ENCODE measurements at regions not wholly inside any gene's neighbourhood (a gene's known extent, or its start where the extent isn't known, plus 50 kb on each side); places are given as distances from the start of the nearest gene placed in this dataset.

GRCh38 chr6:15876406-15876805 is 213.6 kb upstream of the DTNBP1 start:
- Histone ChIP-seq H3K4me1 (peaks cover 0 to 25% (median 10%) of the 10 kb centered on the region in 4 donors), H3K27ac (no peak overlapping the region), H3K4me3 (no peak overlapping the region), H3K36me3 (no peaks in the 10 kb centered on the region), H3K27me3 (no peaks in the 10 kb centered on the region), H3K9me3 (no peaks in the 10 kb centered on the region)
- DNase-seq = no peak
- intact Hi-C loops (cut with DNase I; ENCODE audit: low total_unique reads) = no loop called here
- TF ChIP-seq EP300 (IDR thresholded peaks at IDR 0.05) = no peak
- TF ChIP-seq POLR2A (IDR thresholded peaks at IDR 0.05) = no peak
- no peak for TF ChIP-seq POLR2AphosphoS5 (IDR thresholded peaks at IDR 0.05)
- TF ChIP-seq CTCF (IDR thresholded peaks at IDR 0.05) = no peak
- WGBS, 5 donors = 24 to 37% (median 27%) methylated on average over 3 of the region's 3 CpGs

GRCh38 chr6:15875797-15876196 is 213.0 kb upstream of the DTNBP1 start:
- intact Hi-C loops (cut with DNase I; ENCODE audit: low total_unique reads) = no loop called here
- H3K27me3 ChIP-seq = no peaks in the 10 kb centered on the region
- TF ChIP-seq CTCF (IDR thresholded peaks at IDR 0.05) = no peak
- TF ChIP-seq POLR2AphosphoS5 (IDR thresholded peaks at IDR 0.05) = no peak
- no peak for TF ChIP-seq POLR2A (IDR thresholded peaks at IDR 0.05)
- TF ChIP-seq EP300 (IDR thresholded peaks at IDR 0.05) = no peak
- no peak overlapping the region for H3K27ac ChIP-seq
- H3K4me1 ChIP-seq = peaks cover 0 to 31% (median 14%) of the 10 kb centered on the region in 4 donors
- H3K9me3 ChIP-seq = no peaks in the 10 kb centered on the region
- WGBS, 5 donors = 83 to 95% (median 88%) methylated on average over 1 of the region's 1 CpG
- H3K36me3 ChIP-seq = no peaks in the 10 kb centered on the region
- DNase-seq = no peak
- no peak overlapping the region for H3K4me3 ChIP-seq

GRCh38 chr6:15874821-15875220 is 212.0 kb upstream of the DTNBP1 start:
- Histone ChIP-seq H3K36me3 (no peaks in the 10 kb centered on the region), H3K9me3 (no peaks in the 10 kb centered on the region), H3K4me3 (no peak overlapping the region), H3K27me3 (no peaks in the 10 kb centered on the region), H3K4me1 (peaks cover 0 to 25% (median 10%) of the 10 kb centered on the region in 4 donors), H3K27ac (no peak overlapping the region)
- 76 to 83% (median 80%) methylated on average over 3 of the region's 3 CpGs for WGBS, 5 donors
- intact Hi-C loops (cut with DNase I; ENCODE audit: low total_unique reads) = no loop called here
- no peak for DNase-seq
- TF ChIP-seq EP300 (IDR thresholded peaks at IDR 0.05) = no peak
- TF ChIP-seq POLR2A (IDR thresholded peaks at IDR 0.05) = no peak
- TF ChIP-seq POLR2AphosphoS5 (IDR thresholded peaks at IDR 0.05) = no peak
- TF ChIP-seq CTCF (IDR thresholded peaks at IDR 0.05) = no peak

GRCh38 chr6:15874326-15874725 is 211.5 kb upstream of the DTNBP1 start:
- WGBS, 5 donors = 62 to 79% (median 66%) methylated on average over 2 of the region's 2 CpGs
- H3K9me3 ChIP-seq = no peaks in the 10 kb centered on the region
- no peak overlapping the region for H3K4me3 ChIP-seq
- intact Hi-C loops (cut with DNase I; ENCODE audit: low total_unique reads) = no loop called here
- TF ChIP-seq EP300 (IDR thresholded peaks at IDR 0.05) = no peak
- no peak for TF ChIP-seq POLR2AphosphoS5 (IDR thresholded peaks at IDR 0.05)
- no peak for TF ChIP-seq CTCF (IDR thresholded peaks at IDR 0.05)
- no peak for TF ChIP-seq POLR2A (IDR thresholded peaks at IDR 0.05)
- no peaks in the 10 kb centered on the region for H3K36me3 ChIP-seq
- no peaks in the 10 kb centered on the region for H3K27me3 ChIP-seq
- no peak overlapping the region for H3K27ac ChIP-seq
- H3K4me1 ChIP-seq = peaks cover 0 to 20% (median 8%) of the 10 kb centered on the region in 4 donors
- DNase-seq = no peak

Data from stomach (tissue), 8 donors.